Caco-2 (cell line): ENCODE measurements at regions not wholly inside any gene's neighbourhood (a gene's known extent, or its start where the extent isn't known, plus 50 kb on each side); places are given as distances from the start of the nearest gene placed in this dataset.
"Not testable (repeated sequence)": the region's sequence is repeated elsewhere in the genome, so short reads cannot be mapped to it uniquely, and the experiment has no call there.

ENCODE experiments used
- BruUV-seq: library from RNA; stranded (reverse); fragments of 400-500 nt; replicated peaks from 2 replicates; lab custom pipeline; 2021; lab: Mats Ljungman, UMichigan
- CTCF ChIA-PET: fragments of 300-600 bp; sonication (Branson Sonifier 250); formaldehyde crosslinking; loops from one replicate; lab custom pipeline; 2022; ENCODE audit warnings: antibody characterized with exemption; lab: Charles Lee
- POLR2A ChIA-PET: fragments of 300-600 bp; sonication (Branson Sonifier 250); formaldehyde crosslinking; loops from one replicate; lab custom pipeline; 2022; ENCODE audit warnings: antibody characterized with exemption; lab: Charles Lee
- DNase-seq, 2 experiments: peaks; one replicate each; pipeline versions ENCODE4 v3.0.0 to v3.0.0-alpha.2; 2020 to 2022
- H3K27me3 ChIP-seq: replicated peaks from 2 replicates; pipeline ENCODE4 v1.6.0; 2011; ENCODE audit warnings: low read length; ENCODE audit not compliant: control insufficient read depth, insufficient read depth
- H3K36me3 ChIP-seq: 2 replicates; pipeline ENCODE4 v1.5.1; 2011; ENCODE audit warnings: low read length; ENCODE audit not compliant: control insufficient read depth, insufficient read depth
- H3K4me1 ChIP-seq: fragments of 250-450 bp; sonication (Bioruptor Pico); 2 replicates; pipeline ENCODE4 v1.5.1; 2020; ENCODE audit warnings: mild to moderate bottlenecking
- H3K4me3 ChIP-seq: 2 replicates; pipeline ENCODE4 v1.5.1; 2011; ENCODE audit warnings: low read depth, mild to moderate bottlenecking, control low read depth, low read length
- H3K9me3 ChIP-seq: fragments of 250-450 bp; sonication (Bioruptor Pico); 2 replicates; pipeline ENCODE4 v1.5.1; 2020; ENCODE audit warnings: mild to moderate bottlenecking, moderate library complexity
- H3K27ac Mint-ChIP-seq: one replicate; pipeline ENCODE4 v1.8.0; 2022; ENCODE audit warnings: mixed read lengths; ENCODE audit not compliant: unreplicated experiment
- H3K27me3 Mint-ChIP-seq: one replicate; pipeline ENCODE4 v1.8.0; 2022; ENCODE audit warnings: mixed read lengths; ENCODE audit not compliant: insufficient read depth, unreplicated experiment
- H3K36me3 Mint-ChIP-seq: one replicate; pipeline ENCODE4 v1.8.0; 2022; ENCODE audit warnings: mild to moderate bottlenecking, mixed read lengths; ENCODE audit not compliant: insufficient read depth, unreplicated experiment
- H3K4me1 Mint-ChIP-seq: one replicate; pipeline ENCODE4 v1.8.0; 2022; ENCODE audit warnings: low read depth, mixed read lengths; ENCODE audit not compliant: unreplicated experiment
- H3K4me3 Mint-ChIP-seq: one replicate; pipeline ENCODE4 v1.8.0; 2022; ENCODE audit warnings: mild to moderate bottlenecking, moderate library complexity, mixed read lengths; ENCODE audit not compliant: unreplicated experiment
- H3K9me3 Mint-ChIP-seq: one replicate; pipeline ENCODE4 v1.8.0; 2022; ENCODE audit warnings: mixed read lengths; ENCODE audit not compliant: unreplicated experiment
- CTCF ChIP-seq, 2 experiments: fragments of 200-600 bp in 1 of 2; IDR thresholded peaks; 1 replicate in 1 of 2; 2 replicates in 1 of 2; pipeline versions ENCODE4 v1.5.1 to v1.8.0; 2011 to 2022; ENCODE audit warnings: antibody characterized with exemption in 1 of 2, control low read depth in 1 of 2, inconsistent platforms in 1 of 2, low read depth in 1 of 2, low read length in 1 of 2, mild to moderate bottlenecking in 1 of 2, moderate library complexity in 1 of 2; ENCODE audit not compliant: insufficient read depth in 1 of 2, severe bottlenecking in 1 of 2, unreplicated experiment in 1 of 2
- intact Hi-C: fragments of 100-400 bp; cut with micrococcal nuclease; formaldehyde crosslinking; loops from one replicate; pipeline ENCODE4 v1.10.0; 2022; ENCODE audit not compliant: unreplicated experiment

- H3K9me3 Mint-ChIP-seq = no peaks in the 10 kb centered on the region
- H3K27ac Mint-ChIP-seq = peak overlapping the region; percentile 81
- Histone ChIP-seq H3K36me3 (no peaks in the 10 kb centered on the region), H3K9me3 (no peaks in the 10 kb centered on the region), H3K4me3 (no peak overlapping the region), H3K4me1 (peaks cover 25% of the 10 kb centered on the region), H3K27me3 (no peaks in the 10 kb centered on the region)
- no TSS peak for BruUV-seq
- H3K4me3 Mint-ChIP-seq = peak overlapping the region; percentile 45
- ChIA-PET CTCF (no interaction called here), POLR2A (no interaction called here)
- intact Hi-C loops = loop anchor here (1.0 kb wide), 1 partner anchor 22 kb away; no protein-coding TSS in a partner anchor
- H3K27me3 Mint-ChIP-seq = no peaks in the 10 kb centered on the region
- peaks cover 33% of the 10 kb centered on the region for H3K4me1 Mint-ChIP-seq
- no peaks in the 10 kb centered on the region for H3K36me3 Mint-ChIP-seq
- DNase-seq = no peak
- no peak for TF ChIP-seq CTCF (IDR thresholded peaks at IDR 0.05; ENCODE audit: insufficient read depth in 1 of 2, low read depth in 1 of 2, low read length in 1 of 2, severe bottlenecking in 1 of 2, unreplicated experiment in 1 of 2)
Measured at GRCh38 chr3:3646934-3647333, 152.3 kb upstream of the LRRN1 start.

- peak overlapping the region; percentile 45 for H3K4me3 Mint-ChIP-seq
- H3K9me3 ChIP-seq, H3K36me3 Mint-ChIP-seq, BruUV-seq, H3K9me3 Mint-ChIP-seq, H3K4me3 ChIP-seq, H3K36me3 ChIP-seq, H3K27me3 Mint-ChIP-seq, H3K27me3 ChIP-seq, POLR2A ChIA-PET, CTCF ChIA-PET: not testable (repeated sequence)
- H3K4me1 Mint-ChIP-seq = peaks cover 33% of the 10 kb centered on the region
- intact Hi-C loops = loop anchor here (1.0 kb wide), 1 partner anchor 21 kb away; no protein-coding TSS in a partner anchor
- H3K27ac Mint-ChIP-seq = peak overlapping the region; percentile 81
- peak; percentile 45 to 56 for DNase-seq
- H3K4me1 ChIP-seq = peaks cover 25% of the 10 kb centered on the region
Measured at GRCh38 chr3:3646103-3646844, 153.0 kb upstream of the LRRN1 start.

GRCh38 chr3:3641877-3642455 lies 157.3 kb upstream of the LRRN1 start:
- Histone ChIP-seq H3K27me3 (no peaks in the 10 kb centered on the region), H3K36me3 (no peaks in the 10 kb centered on the region), H3K9me3 (no peaks in the 10 kb centered on the region), H3K4me1 (peaks cover 25% of the 10 kb centered on the region), H3K4me3 (no peak overlapping the region)
- intact Hi-C loops = no loop called here
- no TSS peak for BruUV-seq
- Mint-ChIP-seq H3K27ac (no peak overlapping the region), H3K27me3 (no peaks in the 10 kb centered on the region), H3K4me3 (no peak overlapping the region), H3K4me1 (peaks cover 32% of the 10 kb centered on the region), H3K9me3 (no peaks in the 10 kb centered on the region), H3K36me3 (no peaks in the 10 kb centered on the region)
- ChIA-PET CTCF (no interaction called here), POLR2A (no interaction called here)
- no peak for DNase-seq
- TF ChIP-seq CTCF (IDR thresholded peaks at IDR 0.05; ENCODE audit: insufficient read depth in 1 of 2, low read depth in 1 of 2, low read length in 1 of 2, severe bottlenecking in 1 of 2, unreplicated experiment in 1 of 2) = no peak
